HCT116 (cell line): ENCODE measurements at regions not wholly inside any gene's neighbourhood (a gene's known extent, or its start where the extent isn't known, plus 50 kb on each side); places are given as distances from the start of the nearest gene placed in this dataset.

ENCODE experiments used
- CEBPB ChIP-seq: IDR thresholded peaks from 2 replicates; pipeline ENCODE4 v1.6.1; 2012; ENCODE audit warnings: low read depth
- EGR1 ChIP-seq: IDR thresholded peaks from 2 replicates; pipeline ENCODE4 v1.6.1; 2012; ENCODE audit warnings: low read depth
- ELF1 ChIP-seq: IDR thresholded peaks from 2 replicates; pipeline ENCODE4 v1.6.1; 2012; ENCODE audit warnings: low read depth, borderline replicate concordance
- POLR2A ChIP-seq: IDR thresholded peaks from 2 replicates; pipeline ENCODE4 v1.7.0; 2011; ENCODE audit warnings: borderline replicate concordance; ENCODE audit not compliant: insufficient read depth, insufficient read length; ENCODE audit errors: extremely low read depth
- POLR2AphosphoS5 ChIP-seq: IDR thresholded peaks from 2 replicates; pipeline ENCODE4 v1.6.1; 2011; ENCODE audit warnings: mild to moderate bottlenecking, low read depth, low read length, moderate library complexity
- RAD21 ChIP-seq: IDR thresholded peaks from 2 replicates; pipeline ENCODE4 v1.6.1; 2012; ENCODE audit warnings: low read depth, mild to moderate bottlenecking
- SP1 ChIP-seq: IDR thresholded peaks from 2 replicates; pipeline ENCODE4 v1.6.1; 2012; ENCODE audit warnings: low read depth
- TCF7L2 ChIP-seq: IDR thresholded peaks from 2 replicates; pipeline ENCODE4 v1.7.0; 2011; ENCODE audit warnings: borderline replicate concordance, inconsistent platforms; ENCODE audit not compliant: insufficient read depth, insufficient read length; ENCODE audit errors: extremely low read depth
- ZBTB33 ChIP-seq: IDR thresholded peaks from 2 replicates; pipeline ENCODE4 v1.6.1; 2011; ENCODE audit warnings: mild to moderate bottlenecking, low read length, moderate library complexity; ENCODE audit not compliant: insufficient replicate concordance; ENCODE audit errors: extremely low read depth
- ZFX ChIP-seq: fragments of 450-650 bp; IDR thresholded peaks from 2 replicates; pipeline ENCODE4 v1.6.1; 2017
- TF ChIP-seq, protein P1 (sequence below): IDR thresholded peaks from 2 replicates; pipeline ENCODE4 v1.6.1; 2012; ENCODE audit warnings: low read depth

DNA sequence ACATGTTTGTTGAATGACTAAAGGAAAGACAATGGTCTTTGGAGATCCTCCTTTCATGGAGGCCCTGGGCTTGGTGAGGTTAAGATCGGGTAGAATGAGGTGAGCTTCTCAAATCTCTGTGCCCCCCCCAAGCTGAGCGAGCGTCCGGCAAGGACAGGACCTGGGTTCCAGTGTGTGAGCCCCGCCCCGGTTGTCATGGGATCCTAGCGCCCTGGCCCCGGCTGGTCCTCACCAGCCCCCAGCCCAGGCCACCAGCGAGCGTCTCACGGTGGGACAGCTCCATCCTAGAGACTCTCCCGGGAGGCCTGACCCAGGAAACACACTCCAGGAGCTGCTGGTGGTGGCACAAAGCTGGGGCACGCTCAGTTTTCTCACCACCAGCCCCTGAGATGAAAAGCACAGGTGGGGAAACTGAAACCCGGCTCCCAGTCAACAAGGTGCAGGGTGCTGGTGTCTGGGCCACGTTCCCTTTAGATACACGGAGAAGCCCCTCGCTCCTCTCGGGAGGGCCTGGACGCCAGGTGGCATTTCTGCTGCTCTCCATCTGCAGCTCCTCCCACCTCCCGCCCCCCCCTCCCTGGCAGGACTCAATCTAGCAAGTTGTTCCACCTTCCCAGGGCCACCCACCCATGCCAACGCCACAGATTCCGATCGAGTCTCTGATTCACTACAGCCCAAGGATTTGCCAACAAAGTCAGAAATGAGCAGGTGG lies 131.3 kb upstream of the PPP1R26 start (continued):
- TF ChIP-seq, protein P1, sequence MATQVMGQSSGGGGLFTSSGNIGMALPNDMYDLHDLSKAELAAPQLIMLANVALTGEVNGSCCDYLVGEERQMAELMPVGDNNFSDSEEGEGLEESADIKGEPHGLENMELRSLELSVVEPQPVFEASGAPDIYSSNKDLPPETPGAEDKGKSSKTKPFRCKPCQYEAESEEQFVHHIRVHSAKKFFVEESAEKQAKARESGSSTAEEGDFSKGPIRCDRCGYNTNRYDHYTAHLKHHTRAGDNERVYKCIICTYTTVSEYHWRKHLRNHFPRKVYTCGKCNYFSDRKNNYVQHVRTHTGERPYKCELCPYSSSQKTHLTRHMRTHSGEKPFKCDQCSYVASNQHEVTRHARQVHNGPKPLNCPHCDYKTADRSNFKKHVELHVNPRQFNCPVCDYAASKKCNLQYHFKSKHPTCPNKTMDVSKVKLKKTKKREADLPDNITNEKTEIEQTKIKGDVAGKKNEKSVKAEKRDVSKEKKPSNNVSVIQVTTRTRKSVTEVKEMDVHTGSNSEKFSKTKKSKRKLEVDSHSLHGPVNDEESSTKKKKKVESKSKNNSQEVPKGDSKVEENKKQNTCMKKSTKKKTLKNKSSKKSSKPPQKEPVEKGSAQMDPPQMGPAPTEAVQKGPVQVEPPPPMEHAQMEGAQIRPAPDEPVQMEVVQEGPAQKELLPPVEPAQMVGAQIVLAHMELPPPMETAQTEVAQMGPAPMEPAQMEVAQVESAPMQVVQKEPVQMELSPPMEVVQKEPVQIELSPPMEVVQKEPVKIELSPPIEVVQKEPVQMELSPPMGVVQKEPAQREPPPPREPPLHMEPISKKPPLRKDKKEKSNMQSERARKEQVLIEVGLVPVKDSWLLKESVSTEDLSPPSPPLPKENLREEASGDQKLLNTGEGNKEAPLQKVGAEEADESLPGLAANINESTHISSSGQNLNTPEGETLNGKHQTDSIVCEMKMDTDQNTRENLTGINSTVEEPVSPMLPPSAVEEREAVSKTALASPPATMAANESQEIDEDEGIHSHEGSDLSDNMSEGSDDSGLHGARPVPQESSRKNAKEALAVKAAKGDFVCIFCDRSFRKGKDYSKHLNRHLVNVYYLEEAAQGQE: no peak
- TF ChIP-seq EGR1 (no peak), POLR2A (no peak), SP1 (no peak), ELF1 (no peak), ZFX (no peak), CEBPB (no peak), TCF7L2 (no peak), ZBTB33 (no peak), RAD21 (no peak), POLR2AphosphoS5 (no peak)
